GM12872 (cell line): ENCODE measurements at regions not wholly inside any gene's neighbourhood (a gene's known extent, or its start where the extent isn't known, plus 50 kb on each side); places are given as distances from the start of the nearest gene placed in this dataset.

ENCODE experiments used
- CTCF ChIP-seq: IDR thresholded peaks from 3 replicates; pipeline ENCODE4 v1.5.1; 2011; ENCODE audit warnings: low read depth, mild to moderate bottlenecking, low read length, moderate library complexity; ENCODE audit not compliant: insufficient read depth

GRCh38 chr14:34004881-34005280, 54.0 kb upstream of the EGLN3 start:
- TF ChIP-seq CTCF: no peak

DNA sequence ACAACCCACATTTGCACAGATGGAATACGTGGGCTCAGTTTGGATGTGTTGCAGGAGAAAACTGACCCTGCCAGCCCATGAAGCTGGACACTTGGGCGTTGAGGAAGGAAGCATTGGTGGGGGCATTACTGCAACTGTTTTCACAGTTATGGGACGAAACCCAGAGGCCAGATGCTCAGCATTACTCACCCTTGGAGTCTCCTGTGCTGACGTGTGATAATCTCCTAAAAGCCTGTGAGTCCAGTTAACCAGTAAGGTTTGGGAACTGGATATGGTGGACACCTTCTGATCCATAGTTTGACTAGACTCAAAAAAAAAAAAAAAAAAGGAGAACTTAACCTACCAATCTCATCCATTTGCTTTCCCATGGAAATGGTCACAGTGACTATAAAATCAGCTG, 52.8 kb upstream of the EGLN3 start:
- TF ChIP-seq CTCF: no peak

- no peak for TF ChIP-seq CTCF
Observed at GRCh38 chr14:34003082-34003668, 52.3 kb upstream of the EGLN3 start.
